ENCODE measurements at regions not wholly inside any gene's neighbourhood (a gene's known extent, or its start where the extent isn't known, plus 50 kb on each side); places are given as distances from the start of the nearest gene placed in this dataset.
"Not testable (repeated sequence)": the region's sequence is repeated elsewhere in the genome, so short reads cannot be mapped to it uniquely, and the experiment has no call there.

GRCh38 chr3:48101301-48101650 is 85.1 kb upstream of the MAP4 start:
- not testable (repeated sequence) for DNase-seq (ENCODE audit: low read depth); H3K4me3 ChIP-seq (ENCODE audit: low read depth, low read length)

GRCh38 chr3:48092270-48092669 is 76.1 kb upstream of the MAP4 start:
- no peak overlapping the region for H3K4me3 ChIP-seq (ENCODE audit: low read depth, low read length)
- no peak for DNase-seq (ENCODE audit: low read depth)

GRCh38 chr3:48090166-48090939 is 74.1 kb upstream of the MAP4 start:
- DNase-seq (ENCODE audit: low read depth): no peak
- no peak overlapping the region for H3K4me3 ChIP-seq (ENCODE audit: low read depth, low read length)

- DNase-seq (ENCODE audit: low read depth): peak; percentile 92
- peak overlapping the region; percentile 82 for H3K4me3 ChIP-seq (ENCODE audit: low read depth, low read length)
These were observed 72.7 kb upstream of the MAP4 start for GRCh38 chr3:48088749-48089466.

GRCh38 chr3:48088056-48088748 is 72.0 kb upstream of the MAP4 start:
- no peak for DNase-seq (ENCODE audit: low read depth)
- H3K4me3 ChIP-seq (ENCODE audit: low read depth, low read length): peak overlapping the region; percentile 82

- peak overlapping the region; percentile 82 for H3K4me3 ChIP-seq (ENCODE audit: low read depth, low read length)
- DNase-seq (ENCODE audit: low read depth): no peak
These were observed 70.5 kb upstream of the MAP4 start for GRCh38 chr3:48086705-48087104.

- DNase-seq (ENCODE audit: low read depth): no peak
- H3K4me3 ChIP-seq (ENCODE audit: low read depth, low read length): no peak overlapping the region
These were observed 68.7 kb upstream of the MAP4 start for GRCh38 chr3:48084929-48085328.

GRCh38 chr3:48084170-48084569 is 68.0 kb upstream of the MAP4 start:
- no peak for DNase-seq (ENCODE audit: low read depth)
- H3K4me3 ChIP-seq (ENCODE audit: low read depth, low read length): no peak overlapping the region

- no peak for DNase-seq (ENCODE audit: low read depth)
- no peak overlapping the region for H3K4me3 ChIP-seq (ENCODE audit: low read depth, low read length)
These were observed 66.5 kb upstream of the MAP4 start for GRCh38 chr3:48082580-48083184.

- no peak for DNase-seq (ENCODE audit: low read depth)
- no peak overlapping the region for H3K4me3 ChIP-seq (ENCODE audit: low read depth, low read length)
These were observed 61.6 kb upstream of the MAP4 start for GRCh38 chr3:48077815-48078214.

- DNase-seq (ENCODE audit: low read depth): no peak
- no peak overlapping the region for H3K4me3 ChIP-seq (ENCODE audit: low read depth, low read length)
These were observed 53.8 kb upstream of the MAP4 start for GRCh38 chr3:48070030-48070429.

GRCh38 chr3:48069339-48069738 is 53.1 kb upstream of the MAP4 start:
- no peak for DNase-seq (ENCODE audit: low read depth)

GRCh38 chr3:48068886-48069285 is 52.7 kb upstream of the MAP4 start:
- H3K4me3 ChIP-seq (ENCODE audit: low read depth, low read length): no peak overlapping the region
- DNase-seq (ENCODE audit: low read depth): no peak

More at GRCh38 chr3:48069339-48069738, 53.1 kb upstream of the MAP4 start:
- H3K4me3 ChIP-seq (ENCODE audit: low read depth, low read length): no peak overlapping the region

- not testable (repeated sequence) for DNase-seq (ENCODE audit: low read depth); H3K4me3 ChIP-seq (ENCODE audit: low read depth, low read length)
These were observed 52.1 kb upstream of the MAP4 start for GRCh38 chr3:48068320-48068719.

GRCh38 chr3:48067271-48067670 is 51.1 kb upstream of the MAP4 start:
- no peak overlapping the region for H3K4me3 ChIP-seq (ENCODE audit: low read depth, low read length)
- no peak for DNase-seq (ENCODE audit: low read depth)
